Testis (tissue), 2 donors: ENCODE measurements at regions not wholly inside any gene's neighbourhood (a gene's known extent, or its start where the extent isn't known, plus 50 kb on each side); places are given as distances from the start of the nearest gene placed in this dataset.

Experiments used
- DNase-seq: peaks from one replicate; pipeline ENCODE4 v3.0.0-alpha.2; 2019
- H3K27ac ChIP-seq, 2 donors: fragments of 200-600 bp; sonication (generic); one replicate each; pipeline ENCODE4 v1.5.1; 2019
- H3K27me3 ChIP-seq: fragments of 200-600 bp; sonication (generic); one replicate; pipeline ENCODE4 v1.5.1; 2019
- H3K36me3 ChIP-seq: fragments of 200-600 bp; sonication (generic); one replicate; pipeline ENCODE4 v1.5.1; 2017; ENCODE audit warnings: low read depth; ENCODE audit errors: missing control alignments
- H3K4me1 ChIP-seq: fragments of 200-600 bp; sonication (generic); one replicate; pipeline ENCODE4 v1.5.1; 2019
- H3K4me3 ChIP-seq, 2 donors: fragments of 200-600 bp; sonication (generic); one replicate each; pipeline ENCODE4 v1.5.1; 2017 to 2019
- H3K9me3 ChIP-seq: fragments of 200-600 bp; sonication (generic); one replicate; pipeline ENCODE4 v1.5.1; 2017
- CTCF ChIP-seq, 3 experiments: fragments of 450-650 bp in 2 of 3; fragments of 200-600 bp in 1 of 3; sonication (generic) in 1 of 3; IDR thresholded peaks; one replicate each; pipeline ENCODE4 v1.5.1; 2016 to 2019; ENCODE audit warnings: antibody characterized with exemption in 3 of 3, mild to moderate bottlenecking in 2 of 3, moderate library complexity in 1 of 3
- POLR2A ChIP-seq: fragments of 450-650 bp; IDR thresholded peaks from one replicate; pipeline ENCODE4 v1.6.1; 2017; ENCODE audit warnings: antibody characterized with exemption, mild to moderate bottlenecking, moderate library complexity
- WGBS, 2 donors: methylation state at CpG; one replicate each; pipeline ENCODE4 v1.1.5; 2018; 5-methylcytosine and 5-hydroxymethylcytosine counted together
- intact Hi-C: fragments of 100-400 bp; cut with DNase I; formaldehyde crosslinking; loops from one replicate; pipeline ENCODE4 v1.15.1; 2023; ENCODE audit warnings: low total_unique reads

DNA sequence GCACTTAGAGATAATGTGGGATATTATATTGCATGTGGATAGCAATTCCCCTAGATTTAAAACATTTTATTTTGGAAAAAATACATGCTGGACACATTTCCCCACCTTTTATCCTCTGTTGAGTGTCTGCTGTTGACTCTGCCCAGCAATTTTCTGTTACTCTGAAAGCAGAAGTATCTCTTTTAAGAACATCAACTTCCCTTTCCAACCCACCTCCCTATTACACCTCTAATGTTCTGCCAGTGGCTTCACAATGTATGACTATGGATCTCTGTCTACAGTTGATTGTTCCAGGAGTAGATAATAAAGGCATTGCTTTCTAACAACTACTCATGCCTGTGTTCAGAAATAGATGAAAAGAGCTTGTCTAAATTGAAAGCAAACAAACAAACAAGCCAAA lies 754.8 kb upstream of the SLITRK6 start:
- Histone ChIP-seq H3K27me3 (no peaks in the 10 kb centered on the region), H3K27ac (no peak overlapping the region), H3K4me1 (no peaks in the 10 kb centered on the region), H3K9me3 (no peaks in the 10 kb centered on the region), H3K4me3 (no peak overlapping the region), H3K36me3 (no peaks in the 10 kb centered on the region)
- DNase-seq: no peak
- TF ChIP-seq POLR2A (no peak), CTCF (IDR thresholded peaks at IDR 0.05) (no peak)
- intact Hi-C loops: no loop called here

DNA sequence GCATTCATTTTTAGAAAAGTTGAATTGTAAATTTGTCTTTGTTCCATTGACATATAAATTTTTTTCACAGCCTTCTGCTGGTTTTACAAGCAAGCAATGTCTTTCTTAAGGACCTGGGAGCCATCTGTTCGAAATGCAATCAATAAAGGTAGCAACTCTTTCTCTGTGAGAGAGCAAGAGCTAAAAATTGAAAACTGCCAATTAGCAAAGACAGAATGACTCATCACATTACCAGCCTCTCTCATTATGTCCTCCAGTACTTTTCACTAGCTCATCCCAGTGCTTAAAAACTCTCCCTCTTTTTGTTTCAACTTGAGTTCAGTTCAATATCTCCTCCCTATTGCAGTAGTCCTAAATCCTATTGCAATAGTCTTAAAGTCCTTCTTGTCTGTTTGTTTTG lies 760.7 kb upstream of the SLITRK6 start:
- Histone ChIP-seq H3K27ac (no peak overlapping the region), H3K9me3 (no peaks in the 10 kb centered on the region), H3K36me3 (no peaks in the 10 kb centered on the region), H3K4me1 (no peaks in the 10 kb centered on the region), H3K27me3 (no peaks in the 10 kb centered on the region), H3K4me3 (no peak overlapping the region)
- no peak for TF ChIP-seq CTCF (IDR thresholded peaks at IDR 0.05)
- TF ChIP-seq POLR2A: no peak
- intact Hi-C loops: no loop called here
- DNase-seq: no peak
- WGBS, 2 donors: 41 to 85% methylated on average over 1 of the region's 1 CpG

DNA sequence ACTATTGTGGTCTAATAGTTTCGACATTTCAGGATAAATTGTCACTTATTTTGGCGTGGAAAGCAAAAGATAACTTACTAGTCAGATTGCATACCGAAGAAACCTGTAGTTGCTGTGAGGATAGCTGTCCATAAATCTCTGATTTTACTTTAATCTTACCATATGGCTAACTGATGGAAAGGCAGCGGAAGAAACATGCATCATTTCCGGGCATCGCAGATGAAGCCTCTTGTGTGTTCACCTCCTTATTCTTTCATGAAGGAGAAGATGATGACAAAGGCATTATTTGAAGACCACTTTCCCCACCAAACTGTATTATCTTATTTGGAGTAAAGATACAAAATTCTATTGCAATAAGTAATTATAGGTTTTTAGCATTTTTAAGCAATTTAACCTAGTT lies 763.6 kb upstream of the SLITRK6 start:
- Histone ChIP-seq H3K36me3 (no peaks in the 10 kb centered on the region), H3K4me3 (no peak overlapping the region), H3K27ac (no peak overlapping the region), H3K4me1 (no peaks in the 10 kb centered on the region), H3K27me3 (no peaks in the 10 kb centered on the region), H3K9me3 (no peaks in the 10 kb centered on the region)
- DNase-seq: no peak
- TF ChIP-seq POLR2A (no peak), CTCF (IDR thresholded peaks at IDR 0.05) (no peak)
- WGBS, 2 donors: 65 to 71% methylated on average over 6 of the region's 6 CpGs
- intact Hi-C loops: no loop called here

GRCh38 chr13:86563308-86563707 lies 764.1 kb upstream of the SLITRK6 start:
- Histone ChIP-seq H3K9me3 (no peaks in the 10 kb centered on the region), H3K27me3 (no peaks in the 10 kb centered on the region), H3K4me1 (no peaks in the 10 kb centered on the region), H3K4me3 (no peak overlapping the region), H3K27ac (no peak overlapping the region), H3K36me3 (no peaks in the 10 kb centered on the region)
- intact Hi-C loops: no loop called here
- TF ChIP-seq CTCF (IDR thresholded peaks at IDR 0.05): no peak
- WGBS, 2 donors: 47 to 63% methylated on average over 2 of the region's 2 CpGs
- no peak for DNase-seq

DNA sequence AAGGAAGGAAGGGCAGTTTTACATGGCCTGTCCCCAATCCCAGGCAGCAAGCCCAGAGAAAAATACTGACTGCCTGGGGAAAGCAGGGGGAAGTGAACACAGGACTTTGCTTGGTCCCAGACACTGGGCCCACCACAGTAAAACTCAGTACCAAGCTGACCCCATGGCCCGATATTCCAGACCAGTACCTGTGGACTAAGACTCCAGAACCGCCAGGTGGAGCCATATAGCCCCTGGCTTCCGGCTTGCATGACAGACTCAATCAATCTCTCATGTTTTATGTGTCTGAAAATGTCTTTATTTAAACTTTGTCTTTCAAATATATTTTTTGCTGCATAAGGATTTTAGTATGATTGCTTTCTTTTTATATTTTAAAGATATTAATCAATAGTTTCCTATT lies 767.9 kb upstream of the SLITRK6 start:
- no peak for TF ChIP-seq CTCF (IDR thresholded peaks at IDR 0.05)
- no peak for TF ChIP-seq POLR2A
- 58 to 75% methylated on average over 3 of the region's 3 CpGs for WGBS, 2 donors
- DNase-seq: no peak
- no peaks in the 10 kb centered on the region for H3K27me3 ChIP-seq
- intact Hi-C loops: no loop called here
- no peak overlapping the region for H3K4me3 ChIP-seq
- H3K4me1 ChIP-seq: no peaks in the 10 kb centered on the region
- no peaks in the 10 kb centered on the region for H3K9me3 ChIP-seq
- H3K27ac ChIP-seq: no peak overlapping the region
- H3K36me3 ChIP-seq: no peaks in the 10 kb centered on the region
